GM13977 (cell line): ENCODE measurements at regions not wholly inside any gene's neighbourhood (a gene's known extent, or its start where the extent isn't known, plus 50 kb on each side); places are given as distances from the start of the nearest gene placed in this dataset.
A peak's percentile ranks its signal among the peaks of the same experiment; 100 is the strongest.

Experiments used
- DNase-seq: peaks from one replicate; pipeline ENCODE4 v3.0.0; 2012; ENCODE audit warnings: low spot score
- in situ Hi-C: fragments of 300-500 bp; cut with MboI; formaldehyde crosslinking; loops from one replicate; pipeline ENCODE4 v1.12.0; 2022; ENCODE audit warnings: low sequenced_read_pairs, low pct_unique_long_range_greater_than_20kb, mixed read lengths, inconsistent platforms; ENCODE audit not compliant: unreplicated experiment
- TF ChIP-seq, protein P1 (sequence below): IDR thresholded peaks from 2 replicates; pipeline ENCODE4 v1.5.1; 2012; ENCODE audit warnings: mild to moderate bottlenecking, control low read depth; ENCODE audit not compliant: insufficient read depth; ENCODE audit errors: extremely low read depth, missing control alignments

DNA sequence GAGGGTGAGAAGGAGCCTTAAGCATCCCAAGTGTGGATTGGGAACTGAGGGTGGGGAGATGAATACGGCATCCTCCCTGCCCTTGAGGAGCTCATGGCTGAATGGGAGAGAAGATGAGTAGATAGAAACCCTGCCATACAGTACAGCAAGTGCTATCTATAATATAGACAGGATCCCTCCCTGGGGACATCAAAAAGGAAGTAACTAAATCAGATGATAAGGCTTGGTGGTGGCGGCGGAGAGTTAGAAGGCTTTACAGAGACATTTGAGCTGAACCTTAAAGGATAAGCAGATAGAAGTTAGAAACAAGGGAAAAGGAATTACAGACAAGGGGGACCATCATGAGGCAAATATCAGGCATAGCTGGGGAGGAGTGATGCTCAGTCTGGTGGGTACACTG is 67.5 kb upstream of the TMEM132E start:
- DNase-seq: no peak
- in situ Hi-C loops: no loop called here

DNA sequence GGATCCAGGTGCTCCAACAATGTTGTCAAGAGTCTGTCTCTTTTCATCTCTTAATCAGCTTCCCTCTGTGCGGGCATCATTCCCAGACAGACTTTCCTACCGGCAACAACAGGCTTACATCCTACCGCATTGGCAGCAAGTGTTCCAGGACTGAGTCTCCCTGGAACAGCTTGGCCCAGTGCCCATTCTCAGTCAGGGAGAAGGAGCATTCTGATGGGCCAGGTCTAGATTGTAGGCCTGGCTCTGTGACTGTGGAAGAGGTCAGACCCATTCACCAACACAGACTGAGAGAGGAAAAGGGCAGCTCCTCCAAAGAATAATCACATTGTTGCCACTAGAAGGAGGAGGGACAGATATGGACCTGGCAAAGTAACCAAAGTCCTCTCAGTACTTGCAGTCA is 68.1 kb upstream of the TMEM132E start:
- TF ChIP-seq, protein P1, sequence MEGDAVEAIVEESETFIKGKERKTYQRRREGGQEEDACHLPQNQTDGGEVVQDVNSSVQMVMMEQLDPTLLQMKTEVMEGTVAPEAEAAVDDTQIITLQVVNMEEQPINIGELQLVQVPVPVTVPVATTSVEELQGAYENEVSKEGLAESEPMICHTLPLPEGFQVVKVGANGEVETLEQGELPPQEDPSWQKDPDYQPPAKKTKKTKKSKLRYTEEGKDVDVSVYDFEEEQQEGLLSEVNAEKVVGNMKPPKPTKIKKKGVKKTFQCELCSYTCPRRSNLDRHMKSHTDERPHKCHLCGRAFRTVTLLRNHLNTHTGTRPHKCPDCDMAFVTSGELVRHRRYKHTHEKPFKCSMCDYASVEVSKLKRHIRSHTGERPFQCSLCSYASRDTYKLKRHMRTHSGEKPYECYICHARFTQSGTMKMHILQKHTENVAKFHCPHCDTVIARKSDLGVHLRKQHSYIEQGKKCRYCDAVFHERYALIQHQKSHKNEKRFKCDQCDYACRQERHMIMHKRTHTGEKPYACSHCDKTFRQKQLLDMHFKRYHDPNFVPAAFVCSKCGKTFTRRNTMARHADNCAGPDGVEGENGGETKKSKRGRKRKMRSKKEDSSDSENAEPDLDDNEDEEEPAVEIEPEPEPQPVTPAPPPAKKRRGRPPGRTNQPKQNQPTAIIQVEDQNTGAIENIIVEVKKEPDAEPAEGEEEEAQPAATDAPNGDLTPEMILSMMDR: no peak
- no peak for DNase-seq
- in situ Hi-C loops: no loop called here

More for the DNA sequence above, 67.5 kb upstream of the TMEM132E start:
- TF ChIP-seq, protein P1: no peak

DNA sequence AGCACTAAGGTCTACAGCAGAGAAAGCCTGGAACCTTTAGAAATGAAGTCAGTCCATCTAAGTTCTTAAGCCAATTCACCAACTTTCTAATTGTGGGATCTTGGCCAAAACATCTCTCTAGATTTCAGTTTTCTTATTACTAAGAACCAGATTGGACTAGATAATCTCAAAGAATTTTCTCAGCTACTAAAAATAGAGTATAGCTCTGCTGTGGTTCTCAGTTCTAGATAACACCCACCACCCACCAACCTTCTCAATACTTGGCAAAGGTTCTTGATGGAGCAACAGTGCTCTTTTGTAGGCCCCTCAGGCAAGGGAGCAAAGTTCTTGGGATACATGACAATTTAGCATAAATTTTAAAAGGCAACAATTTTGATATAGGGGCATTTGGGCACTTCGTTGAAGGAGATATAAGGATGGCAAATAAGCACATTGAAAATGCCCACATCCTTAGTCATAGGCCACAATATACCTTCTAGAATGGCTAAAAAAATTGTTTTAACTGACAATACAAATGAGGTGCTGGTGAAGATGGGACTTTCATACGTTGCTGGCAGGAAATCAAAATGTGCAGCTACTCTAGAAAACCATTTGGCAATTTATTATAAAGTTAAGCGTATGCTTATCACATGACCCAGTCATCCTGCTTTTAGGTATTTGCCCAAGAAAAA is 74.4 kb upstream of the TMEM132E start:
- no peak for DNase-seq
- TF ChIP-seq, protein P1: no peak
- in situ Hi-C loops: no loop called here

DNA sequence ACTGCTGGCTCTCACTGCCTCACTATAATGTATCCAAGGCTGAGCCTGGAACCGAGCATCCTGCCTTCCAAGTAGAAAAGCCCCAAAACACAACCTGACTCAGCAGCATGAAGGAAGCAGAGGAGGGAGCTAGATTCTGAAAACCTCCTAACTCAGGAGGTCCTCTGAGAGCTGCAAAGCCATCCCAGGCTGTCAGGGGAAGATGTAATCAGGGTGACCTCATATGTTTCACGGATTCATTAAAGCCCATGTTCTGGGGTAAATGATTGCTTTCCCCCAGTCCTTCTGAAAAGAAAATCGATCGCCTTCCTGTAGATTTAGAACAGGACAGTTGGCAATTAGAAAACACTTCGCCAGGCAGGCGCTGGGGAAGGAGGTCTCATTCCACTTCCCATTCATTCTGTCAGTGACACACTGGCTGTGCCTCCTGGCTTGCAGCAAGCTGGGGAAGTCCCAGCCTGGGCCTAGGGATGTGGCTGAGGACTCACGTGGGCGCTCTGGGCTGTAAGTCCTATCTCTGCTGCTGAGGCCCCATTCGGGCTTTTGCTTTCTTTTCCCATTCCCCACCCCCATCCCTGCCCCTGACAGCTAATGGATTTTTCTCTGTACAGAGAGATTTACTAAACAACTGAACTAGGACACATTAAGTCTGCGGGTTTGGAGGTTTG is 75.7 kb upstream of the TMEM132E start:
- in situ Hi-C loops: no loop called here
- no peak for DNase-seq
- TF ChIP-seq, protein P1: no peak

DNA sequence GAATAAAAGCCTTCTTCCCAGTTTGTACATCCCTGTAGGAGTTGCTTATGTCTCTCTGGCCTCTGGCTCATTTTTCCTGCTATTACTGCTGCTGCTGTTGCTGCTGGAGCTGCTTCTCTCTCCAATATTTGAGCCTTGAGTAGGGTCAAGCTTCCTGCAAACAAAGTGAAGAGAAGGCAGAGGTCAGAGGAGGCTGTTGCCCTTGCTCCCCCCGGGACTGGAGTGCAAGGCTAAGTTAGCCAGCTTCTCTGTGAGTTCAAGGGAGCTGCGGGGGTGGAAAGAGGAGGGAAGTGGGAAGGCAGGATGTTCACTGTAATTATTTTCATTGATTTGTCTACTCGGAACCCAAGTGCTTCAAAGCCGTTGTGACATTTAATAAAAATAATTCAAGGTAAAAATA is 77.0 kb upstream of the TMEM132E start:
- TF ChIP-seq, protein P1: no peak
- in situ Hi-C loops: no loop called here
- no peak for DNase-seq

DNA sequence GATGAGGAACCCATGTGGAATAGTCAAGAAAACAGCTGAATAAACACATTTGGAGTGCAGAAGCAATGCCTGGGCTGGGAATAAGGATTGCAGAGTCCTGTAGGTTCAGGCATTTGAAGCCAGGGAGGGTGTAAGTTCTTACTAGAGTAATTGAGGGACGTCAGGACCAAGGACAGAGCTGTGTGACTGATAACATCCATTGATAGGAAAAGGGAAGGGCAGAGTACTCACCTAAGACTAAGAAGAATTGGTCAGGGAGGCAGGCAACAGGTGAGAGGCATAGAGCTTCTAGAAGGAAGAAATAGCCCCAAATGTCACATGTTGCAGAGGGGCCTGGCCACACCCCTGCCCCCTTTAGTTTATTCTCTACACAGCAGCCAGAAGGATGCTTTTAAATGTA is 79.8 kb upstream of the TMEM132E start:
- in situ Hi-C loops: no loop called here
- TF ChIP-seq, protein P1: no peak
- peak; percentile 25 for DNase-seq

DNA sequence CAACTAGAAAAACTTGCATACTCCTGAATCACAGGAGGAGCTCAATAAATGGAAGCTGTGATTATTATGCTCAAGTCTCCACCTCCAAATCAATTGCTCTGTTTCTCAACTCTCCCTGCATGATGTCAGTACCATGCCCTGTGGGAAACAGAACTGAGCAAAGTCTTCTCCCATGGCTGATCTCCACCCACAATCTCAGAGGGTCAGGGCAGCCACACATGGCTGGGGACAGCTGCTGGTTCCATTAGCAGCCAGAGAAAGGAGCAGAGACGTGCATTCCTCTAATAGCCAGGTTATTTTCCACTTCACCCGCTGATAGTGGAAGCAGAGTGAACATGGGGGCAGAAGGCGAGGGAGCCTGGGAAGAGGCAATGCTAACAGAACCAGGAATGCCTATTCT is 85.5 kb upstream of the TMEM132E start:
- in situ Hi-C loops: no loop called here
- TF ChIP-seq, protein P1: no peak
- DNase-seq: no peak
